ENCODE measurements at regions not wholly inside any gene's neighbourhood (a gene's known extent, or its start where the extent isn't known, plus 50 kb on each side); places are given as distances from the start of the nearest gene placed in this dataset.
"Not testable (repeated sequence)": the region's sequence is repeated elsewhere in the genome, so short reads cannot be mapped to it uniquely, and the experiment has no call there.

DNA sequence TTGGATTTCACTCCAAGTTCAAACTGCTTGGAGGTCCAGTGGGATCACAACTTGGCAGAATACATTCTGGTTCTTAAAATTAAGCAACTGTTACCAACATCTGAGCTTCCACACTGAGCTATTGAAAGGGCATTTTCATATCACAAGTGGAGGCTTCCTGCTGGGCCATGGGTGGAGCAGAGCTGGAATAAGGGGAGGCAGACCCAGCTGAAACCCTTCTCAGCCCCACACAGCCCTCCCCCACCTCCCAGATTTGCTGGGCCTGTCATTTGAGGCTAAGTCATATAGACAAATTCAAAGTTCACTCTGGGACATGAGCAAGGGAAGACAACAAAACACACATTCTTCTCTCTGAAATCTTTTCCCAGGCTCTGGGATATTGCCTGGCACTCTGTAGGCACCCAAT is 79.9 kb downstream of the ACTL7B start:
- H2AFZ ChIP-seq (ENCODE audit: low read depth, low read length): no peak overlapping the region
- no peaks in the 10 kb centered on the region for H4K20me1 ChIP-seq (ENCODE audit: insufficient read depth, low read length)
- H3K9me3 ChIP-seq (ENCODE audit: insufficient read depth, low read length): no peaks in the 10 kb centered on the region
- no peaks in the 10 kb centered on the region for H3K36me3 ChIP-seq (replicated peaks; ENCODE audit: low read depth, low read length)
- no peak overlapping the region for H3K4me2 ChIP-seq (ENCODE audit: low read length)
- no peak for TF ChIP-seq EZH2phosphoT487 (IDR thresholded peaks at IDR 0.05; ENCODE audit: low read depth)
- TF ChIP-seq, protein P1, sequence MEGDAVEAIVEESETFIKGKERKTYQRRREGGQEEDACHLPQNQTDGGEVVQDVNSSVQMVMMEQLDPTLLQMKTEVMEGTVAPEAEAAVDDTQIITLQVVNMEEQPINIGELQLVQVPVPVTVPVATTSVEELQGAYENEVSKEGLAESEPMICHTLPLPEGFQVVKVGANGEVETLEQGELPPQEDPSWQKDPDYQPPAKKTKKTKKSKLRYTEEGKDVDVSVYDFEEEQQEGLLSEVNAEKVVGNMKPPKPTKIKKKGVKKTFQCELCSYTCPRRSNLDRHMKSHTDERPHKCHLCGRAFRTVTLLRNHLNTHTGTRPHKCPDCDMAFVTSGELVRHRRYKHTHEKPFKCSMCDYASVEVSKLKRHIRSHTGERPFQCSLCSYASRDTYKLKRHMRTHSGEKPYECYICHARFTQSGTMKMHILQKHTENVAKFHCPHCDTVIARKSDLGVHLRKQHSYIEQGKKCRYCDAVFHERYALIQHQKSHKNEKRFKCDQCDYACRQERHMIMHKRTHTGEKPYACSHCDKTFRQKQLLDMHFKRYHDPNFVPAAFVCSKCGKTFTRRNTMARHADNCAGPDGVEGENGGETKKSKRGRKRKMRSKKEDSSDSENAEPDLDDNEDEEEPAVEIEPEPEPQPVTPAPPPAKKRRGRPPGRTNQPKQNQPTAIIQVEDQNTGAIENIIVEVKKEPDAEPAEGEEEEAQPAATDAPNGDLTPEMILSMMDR (IDR thresholded peaks at IDR 0.05; ENCODE audit: low read depth, low read length): no peak
- H3K79me2 ChIP-seq (ENCODE audit: low read length): no peaks in the 10 kb centered on the region
- peaks cover 14% of the 10 kb centered on the region for H3K4me1 ChIP-seq (ENCODE audit: low read length)
- no peak overlapping the region for H3K9ac ChIP-seq (ENCODE audit: low read length)
- no peak overlapping the region for H3K4me3 ChIP-seq (ENCODE audit: low read length)
- H3K27me3 ChIP-seq (ENCODE audit: low read depth, low read length): peaks cover 16% of the 10 kb centered on the region; the same call in 1 of the 2 replicates
- no peak overlapping the region for H3K27ac ChIP-seq (ENCODE audit: low read length)

DNA sequence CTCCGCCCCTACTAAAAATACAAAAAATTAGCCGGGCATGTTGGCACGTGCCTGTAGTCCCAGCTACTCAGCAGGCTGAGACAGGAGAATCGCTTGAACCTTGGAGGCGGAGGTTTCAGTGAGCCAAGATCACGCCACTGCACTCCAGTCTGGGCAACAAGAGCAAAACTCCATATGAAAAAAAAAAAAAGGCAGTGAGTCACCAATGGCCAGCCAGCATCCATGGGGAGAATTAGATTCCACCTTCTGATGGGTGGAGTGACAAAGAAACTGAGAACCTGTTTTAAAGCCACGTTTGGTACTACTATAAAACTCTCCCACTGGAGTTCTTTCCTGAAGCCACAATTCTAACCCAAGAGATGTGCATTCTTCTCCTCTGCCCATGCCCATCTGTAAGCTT is 81.7 kb downstream of the ACTL7B start:
- peaks cover 14% of the 10 kb centered on the region for H3K4me1 ChIP-seq (ENCODE audit: low read length)
- H3K36me3 ChIP-seq (replicated peaks; ENCODE audit: low read depth, low read length); H3K27ac ChIP-seq (ENCODE audit: low read length); H3K9ac ChIP-seq (ENCODE audit: low read length); H3K79me2 ChIP-seq (ENCODE audit: low read length); H4K20me1 ChIP-seq (ENCODE audit: insufficient read depth, low read length); H3K4me3 ChIP-seq (ENCODE audit: low read length); H3K9me3 ChIP-seq (ENCODE audit: insufficient read depth, low read length); H2AFZ ChIP-seq (ENCODE audit: low read depth, low read length); H3K27me3 ChIP-seq (ENCODE audit: low read depth, low read length); H3K4me2 ChIP-seq (ENCODE audit: low read length): not testable (repeated sequence)

DNA sequence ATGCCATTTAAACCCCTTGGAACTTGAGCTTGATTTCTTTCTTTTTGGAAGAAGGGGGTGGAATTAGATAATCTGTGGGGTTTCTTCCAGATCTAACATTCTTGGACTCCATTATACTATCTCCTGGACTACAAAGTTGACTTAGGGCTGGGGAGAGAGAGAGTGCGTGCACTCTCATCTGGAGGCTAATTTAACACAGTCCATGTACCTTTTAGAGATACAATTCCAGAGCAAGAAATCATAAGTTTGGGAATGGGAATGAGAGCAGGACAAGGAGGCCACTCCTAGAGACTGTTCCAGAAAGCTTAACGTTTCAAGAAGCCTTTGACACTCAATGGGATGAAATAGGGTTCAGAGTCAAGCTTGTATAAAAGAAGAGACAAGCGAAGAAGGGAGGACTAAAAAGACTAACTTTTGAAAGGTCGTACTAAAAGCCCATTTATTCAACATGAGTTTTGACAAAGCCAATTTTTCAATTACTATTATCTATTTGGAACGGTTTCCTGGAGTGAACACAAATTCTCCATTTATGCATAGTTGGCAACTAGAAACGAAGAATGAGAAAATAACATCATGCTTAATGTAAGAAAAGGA is 83.4 kb downstream of the ACTL7B start:
- no peaks in the 10 kb centered on the region for H3K36me3 ChIP-seq (replicated peaks; ENCODE audit: low read depth, low read length)
- 0 out of 2 replicates have a peak, but pooled peaks cover 4% of the 10 kb centered on the region for H3K9me3 ChIP-seq (ENCODE audit: insufficient read depth, low read length)
- no peak overlapping the region for H3K9ac ChIP-seq (ENCODE audit: low read length)
- no peak overlapping the region for H3K27ac ChIP-seq (ENCODE audit: low read length)
- H3K27me3 ChIP-seq (ENCODE audit: low read depth, low read length): peaks cover 10% of the 10 kb centered on the region; the same call in 1 of the 2 replicates
- TF ChIP-seq EZH2phosphoT487 (IDR thresholded peaks at IDR 0.05; ENCODE audit: low read depth): no peak
- TF ChIP-seq, protein P1 (IDR thresholded peaks at IDR 0.05; ENCODE audit: low read depth, low read length): no peak
- no peak overlapping the region for H3K4me3 ChIP-seq (ENCODE audit: low read length)
- peaks cover 14% of the 10 kb centered on the region for H3K4me1 ChIP-seq (ENCODE audit: low read length)
- H3K4me2 ChIP-seq (ENCODE audit: low read length): no peak overlapping the region
- H4K20me1 ChIP-seq (ENCODE audit: insufficient read depth, low read length): no peaks in the 10 kb centered on the region
- H3K79me2 ChIP-seq (ENCODE audit: low read length): no peaks in the 10 kb centered on the region
- H2AFZ ChIP-seq (ENCODE audit: low read depth, low read length): no peak overlapping the region

DNA sequence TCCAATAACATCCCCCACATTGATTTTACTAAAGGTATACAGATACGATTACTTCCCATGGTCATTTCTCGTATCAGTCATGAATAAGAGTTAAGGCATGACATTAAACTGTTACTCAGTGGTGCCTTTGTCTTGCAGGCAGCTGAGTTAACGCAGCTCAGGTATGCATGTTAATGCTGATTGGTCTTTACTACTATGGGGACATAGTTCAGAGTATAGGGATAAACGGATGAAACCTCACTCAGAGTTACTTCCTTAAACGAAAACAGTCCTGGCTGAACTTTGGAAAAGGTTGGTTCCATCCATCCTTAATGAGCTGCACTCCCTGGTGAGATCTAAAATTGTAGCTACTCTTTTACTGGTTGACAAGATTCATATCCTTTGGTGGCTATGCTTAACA is 87.0 kb downstream of the ACTL7B start:
- Histone ChIP-seq H3K79me2 (ENCODE audit: low read length) (no peaks in the 10 kb centered on the region), H3K9me3 (ENCODE audit: insufficient read depth, low read length) (0 out of 2 replicates have a peak, but pooled peaks cover 4% of the 10 kb centered on the region), H3K36me3 (replicated peaks; ENCODE audit: low read depth, low read length) (no peaks in the 10 kb centered on the region), H4K20me1 (ENCODE audit: insufficient read depth, low read length) (no peaks in the 10 kb centered on the region), H3K27ac (ENCODE audit: low read length) (no peak overlapping the region), H3K9ac (ENCODE audit: low read length) (no peak overlapping the region), H3K27me3 (ENCODE audit: low read depth, low read length) (peaks cover 5% of the 10 kb centered on the region; the same call in 1 of the 2 replicates), H2AFZ (ENCODE audit: low read depth, low read length) (no peak overlapping the region), H3K4me2 (ENCODE audit: low read length) (no peak overlapping the region), H3K4me1 (ENCODE audit: low read length) (peaks cover 14% of the 10 kb centered on the region), H3K4me3 (ENCODE audit: low read length) (no peak overlapping the region)
- no peak for TF ChIP-seq EZH2phosphoT487 (IDR thresholded peaks at IDR 0.05; ENCODE audit: low read depth)
- TF ChIP-seq, protein P1 (IDR thresholded peaks at IDR 0.05; ENCODE audit: low read depth, low read length): no peak
